Medulla oblongata (tissue), 1 donor: ENCODE measurements at regions not wholly inside any gene's neighbourhood (a gene's known extent, or its start where the extent isn't known, plus 50 kb on each side); places are given as distances from the start of the nearest gene placed in this dataset.
"Not testable (repeated sequence)": the region's sequence is repeated elsewhere in the genome, so short reads cannot be mapped to it uniquely, and the experiment has no call there.

Experiments used
- DNase-seq: peaks from one replicate; pipeline ENCODE4 v3.0.0-alpha.2; 2015; ENCODE audit errors: extremely low spot score

DNA sequence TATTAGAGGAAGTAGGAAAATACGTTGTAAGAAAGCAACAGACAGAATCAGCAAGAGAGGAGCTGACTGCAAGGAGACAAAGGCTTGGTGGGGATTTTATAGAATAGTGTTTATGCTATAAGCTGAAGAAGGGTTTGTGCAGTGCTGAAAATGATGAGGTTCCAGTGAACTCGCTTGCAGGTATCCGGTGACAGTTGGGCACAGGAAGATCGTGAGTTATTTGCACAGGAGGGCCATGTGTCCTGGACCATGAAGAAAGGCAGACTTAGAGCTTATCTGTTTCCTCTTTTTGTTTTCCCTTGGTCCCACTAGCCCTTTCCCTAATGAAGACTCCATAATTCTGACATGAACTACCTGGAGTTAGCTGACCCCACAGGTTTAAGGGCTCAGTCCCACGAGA lies 61.4 kb downstream of the NXNL2 start:
- DNase-seq = no peak

DNA sequence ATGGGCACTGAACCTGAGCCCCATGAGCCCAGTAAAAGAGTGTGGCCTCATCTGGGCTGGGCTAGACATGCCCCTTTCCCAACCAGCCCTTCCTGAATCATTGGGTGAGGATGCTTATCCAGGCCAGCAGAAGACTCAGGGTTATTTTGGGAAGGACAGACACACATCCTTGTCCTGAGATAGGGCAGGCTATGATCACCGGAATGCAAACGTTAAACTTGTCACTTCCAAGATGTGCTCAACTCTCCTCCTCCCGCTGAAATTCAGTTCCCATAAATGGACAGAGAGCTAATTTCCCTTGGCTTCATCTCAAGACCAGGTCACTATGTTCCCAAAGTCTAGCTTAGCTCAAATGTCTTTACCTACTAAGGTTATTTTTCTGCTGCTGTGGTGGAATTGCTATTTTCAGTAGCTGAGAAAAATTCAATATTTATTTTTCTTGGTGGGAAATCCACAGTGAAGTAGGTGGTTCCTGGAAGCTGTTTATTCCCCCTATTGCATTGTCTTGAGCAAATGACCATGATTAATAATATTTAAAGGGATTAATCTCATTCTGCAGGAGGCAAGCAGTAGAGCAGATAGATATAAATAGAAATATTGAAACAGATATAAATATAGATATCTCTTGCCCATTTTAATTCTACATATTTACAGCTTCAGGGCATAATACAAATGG lies 70.0 kb downstream of the NXNL2 start:
- no peak for DNase-seq

DNA sequence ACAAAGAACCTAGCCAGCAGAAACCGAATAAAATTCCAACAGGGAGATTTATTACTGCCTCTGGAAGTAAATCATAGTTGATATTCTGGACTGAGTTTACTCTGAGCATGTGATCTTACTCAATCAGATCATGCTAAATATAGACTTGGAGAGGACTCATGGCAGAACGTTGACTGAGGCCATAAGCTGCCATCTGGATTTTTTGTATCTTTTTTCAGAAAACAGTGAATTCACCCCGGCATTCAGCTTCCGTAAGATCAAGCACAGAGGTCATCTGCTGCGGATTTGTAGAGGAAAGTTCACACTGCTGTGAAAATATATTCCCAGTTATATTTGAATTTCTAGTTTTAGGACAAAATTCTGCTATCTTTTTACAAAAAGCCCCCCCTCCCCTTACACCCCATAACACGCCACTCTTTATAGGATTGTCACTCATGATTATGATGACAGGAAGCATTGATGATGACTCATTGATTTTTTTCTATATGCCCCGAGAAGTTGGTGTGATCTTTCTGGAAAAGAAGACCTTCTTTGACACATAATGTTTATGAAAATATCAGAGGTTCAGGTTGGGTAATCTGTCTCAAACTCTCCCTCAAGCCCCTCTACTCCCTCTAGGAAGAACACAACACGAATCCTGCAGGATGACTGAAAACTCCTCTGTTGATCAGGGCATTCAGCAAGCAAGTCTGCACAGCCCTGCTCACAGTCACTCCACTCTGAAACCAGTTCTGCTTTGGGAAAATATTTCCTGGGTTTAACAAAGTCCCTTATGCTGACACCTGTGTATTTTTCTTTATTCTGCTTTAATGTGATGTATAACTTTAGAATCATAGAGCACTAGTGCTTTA lies 70.8 kb downstream of the NXNL2 start:
- DNase-seq = no peak

DNA sequence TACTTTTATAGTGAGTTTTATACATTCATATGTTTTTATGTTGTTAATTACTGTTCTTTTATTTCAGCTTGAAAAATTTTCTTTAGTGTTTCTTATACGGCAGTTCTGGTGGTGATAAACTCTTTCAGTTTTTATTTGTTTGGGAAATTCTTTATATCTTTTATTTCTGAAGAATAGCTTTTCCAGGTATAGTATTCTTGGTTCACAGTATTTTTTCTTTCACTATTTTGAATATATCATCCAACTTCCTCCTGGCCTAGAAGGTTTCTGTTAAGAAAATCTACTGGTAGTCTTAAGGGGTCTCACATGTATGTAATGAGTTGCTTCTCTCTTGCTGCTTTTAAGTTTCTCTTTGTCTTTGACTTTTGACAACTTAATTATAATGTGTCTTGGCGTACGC lies 79.4 kb downstream of the NXNL2 start:
- no peak for DNase-seq

DNA sequence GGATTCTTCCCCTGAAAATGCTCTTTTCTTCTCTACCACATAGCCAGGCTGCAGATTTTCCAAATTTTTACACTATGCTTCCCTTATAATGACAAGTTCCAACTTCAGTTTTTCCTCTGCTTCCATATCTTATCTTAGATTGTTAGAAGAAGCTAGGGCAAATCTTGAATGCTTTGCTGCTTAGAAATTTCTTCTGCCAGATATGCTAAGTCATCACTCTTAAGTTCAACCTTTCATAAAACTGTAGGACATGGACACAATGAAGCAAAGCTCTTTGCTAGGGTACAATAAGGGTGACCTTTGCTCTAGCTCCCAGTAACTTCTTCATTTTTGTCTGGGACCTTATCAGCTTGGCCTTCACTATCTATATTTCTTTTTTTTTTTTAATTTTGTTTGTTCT lies 88.7 kb downstream of the NXNL2 start:
- DNase-seq = no peak

DNA sequence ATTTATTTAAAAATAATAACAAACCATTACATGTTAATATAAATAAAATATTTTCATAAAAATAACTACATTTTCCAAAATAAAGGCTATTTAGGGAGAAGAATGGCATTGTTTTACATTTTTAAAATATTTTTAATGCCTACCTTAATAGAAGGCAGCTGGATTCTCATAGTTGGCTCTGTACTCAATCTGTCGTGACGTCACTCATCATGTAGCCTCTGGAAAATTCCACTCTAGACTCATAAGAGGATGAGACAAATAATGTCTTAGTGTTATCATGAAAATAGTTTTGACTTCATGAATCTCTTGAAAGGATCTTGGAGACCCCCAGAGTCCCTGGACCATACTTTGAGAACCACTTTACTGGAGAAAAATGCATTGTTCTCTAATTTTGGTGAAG lies 93.1 kb downstream of the NXNL2 start:
- DNase-seq = no peak

DNA sequence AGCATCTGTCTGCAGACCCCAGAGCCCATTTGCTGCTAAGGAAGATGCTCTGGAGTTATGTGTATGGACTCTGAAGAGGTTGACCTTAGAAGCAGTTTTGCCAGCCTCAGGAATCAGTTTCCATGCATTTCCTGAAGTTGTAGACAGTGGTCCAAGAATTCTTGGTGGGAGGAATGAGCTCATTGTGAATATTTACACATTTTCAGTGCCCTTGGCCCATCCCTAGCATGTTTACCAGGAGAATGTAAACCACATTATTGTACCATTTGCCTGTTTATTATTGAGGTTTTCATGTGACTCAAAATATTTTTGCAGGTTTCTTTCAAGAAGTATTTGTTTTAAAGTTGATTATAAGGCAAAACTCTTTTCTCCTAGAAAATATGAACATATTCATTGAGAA lies 93.8 kb downstream of the NXNL2 start:
- no peak for DNase-seq

DNA sequence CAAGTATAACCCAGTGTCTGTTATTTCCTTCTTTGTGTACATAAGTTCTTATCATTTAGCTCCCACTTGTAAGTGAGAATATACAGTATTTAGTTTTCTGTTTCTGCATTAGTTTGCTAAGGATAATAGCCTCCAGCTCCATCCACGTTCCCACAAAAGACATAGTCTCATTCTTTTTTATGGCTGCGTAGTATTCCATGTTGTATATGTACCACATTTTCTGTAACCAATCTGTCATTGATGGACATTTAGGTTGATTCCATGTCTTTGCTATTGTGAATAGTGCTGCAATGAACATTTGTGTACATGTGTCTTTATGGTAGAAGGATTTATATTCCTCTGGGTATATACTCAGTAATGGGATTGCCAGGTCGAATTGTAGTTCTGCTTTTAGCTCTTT lies 95.6 kb downstream of the NXNL2 start:
- DNase-seq = not testable (repeated sequence)

DNA sequence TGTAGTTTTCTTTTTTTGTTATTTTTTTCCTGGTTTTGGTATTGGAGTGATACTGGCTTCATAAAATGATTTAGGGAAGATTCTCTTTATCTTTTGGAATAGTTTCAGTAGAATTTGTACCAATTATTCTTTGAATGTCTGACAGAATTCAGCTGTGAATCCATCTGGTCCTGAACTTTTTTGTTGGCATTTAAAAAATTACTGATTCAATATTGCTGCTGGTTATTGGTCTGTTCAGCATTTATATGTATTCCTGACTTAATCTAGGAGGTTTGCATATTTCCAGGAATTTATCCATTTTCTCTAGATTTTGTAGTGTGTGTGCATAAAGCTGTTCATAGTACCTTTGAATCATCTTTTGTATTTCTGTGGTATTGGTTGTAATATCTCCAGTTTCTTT lies 100.2 kb downstream of the NXNL2 start:
- no peak for DNase-seq

DNA sequence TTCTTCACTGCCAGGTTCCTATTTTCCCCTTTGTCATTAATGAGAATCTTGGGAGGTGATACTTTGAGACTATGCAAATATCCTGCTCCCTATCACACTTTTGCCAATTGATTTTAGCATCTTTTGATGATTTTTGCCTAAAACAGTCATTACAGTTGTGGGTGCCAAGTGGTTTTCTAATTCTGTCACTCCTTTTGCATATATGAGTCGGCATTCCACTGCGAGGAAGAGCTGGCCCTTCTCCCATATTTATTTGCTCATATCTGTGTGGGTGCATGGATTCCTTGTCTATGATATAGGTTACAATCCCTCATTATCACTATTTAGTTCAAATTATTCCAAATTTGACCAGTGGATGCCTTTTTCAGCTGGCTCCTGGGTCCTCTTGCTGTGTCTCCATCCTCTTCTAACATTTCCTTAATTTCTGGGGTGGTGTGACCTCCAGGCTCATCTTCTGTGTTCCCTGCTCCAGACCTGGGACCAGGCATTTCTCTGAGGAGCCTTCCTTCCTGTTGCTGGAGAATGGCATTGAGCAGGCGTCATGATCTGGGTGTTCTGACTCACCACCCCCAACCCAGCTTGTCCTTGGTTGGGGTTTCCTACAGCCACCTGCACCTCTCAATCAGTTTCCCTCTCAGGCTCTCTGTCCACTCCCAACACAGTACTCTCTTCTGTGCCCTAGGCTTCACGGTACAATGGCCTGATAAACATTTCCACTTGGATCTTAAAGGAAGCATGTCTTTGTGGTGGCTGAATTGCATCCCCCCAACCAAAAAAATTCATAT lies 106.7 kb downstream of the NXNL2 start:
- no peak for DNase-seq

DNA sequence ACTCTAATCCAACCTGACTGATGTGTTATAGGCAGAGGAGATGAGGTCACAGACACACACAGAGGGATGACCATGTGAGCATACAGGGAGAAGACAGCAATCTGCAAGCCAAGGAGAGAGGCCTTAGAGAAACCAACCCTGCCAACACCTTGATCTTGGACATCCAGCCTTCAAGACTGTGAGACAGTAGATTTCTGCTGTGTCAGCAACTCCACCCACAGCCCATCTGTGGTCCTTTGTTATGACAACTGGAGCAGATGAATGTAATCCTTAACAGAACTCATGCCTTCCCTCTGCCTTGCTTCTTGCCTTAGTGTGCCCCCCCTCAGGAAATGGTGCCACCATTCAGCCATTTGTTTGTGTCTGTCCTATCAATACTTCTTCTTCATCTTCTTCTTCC lies 107.4 kb downstream of the NXNL2 start:
- DNase-seq = no peak

DNA sequence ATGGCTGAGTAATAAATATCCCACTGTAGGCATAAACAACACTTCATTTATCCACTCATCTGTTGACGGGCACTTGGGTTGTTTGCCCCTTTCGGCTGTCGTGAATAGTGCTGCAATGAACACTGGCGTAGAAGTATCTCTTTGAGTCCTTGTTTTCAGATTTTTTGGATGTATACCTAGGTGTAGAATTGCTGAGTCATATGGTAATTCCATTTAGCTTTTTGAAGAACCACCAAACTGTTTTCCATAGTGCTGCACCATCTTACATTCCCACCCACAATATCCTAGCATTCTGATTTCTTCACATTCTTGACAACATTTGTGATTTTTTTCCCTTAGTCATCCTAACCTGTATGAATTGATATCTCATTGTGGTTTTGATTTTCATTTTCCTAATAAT lies 109.0 kb downstream of the NXNL2 start:
- no peak for DNase-seq

DNA sequence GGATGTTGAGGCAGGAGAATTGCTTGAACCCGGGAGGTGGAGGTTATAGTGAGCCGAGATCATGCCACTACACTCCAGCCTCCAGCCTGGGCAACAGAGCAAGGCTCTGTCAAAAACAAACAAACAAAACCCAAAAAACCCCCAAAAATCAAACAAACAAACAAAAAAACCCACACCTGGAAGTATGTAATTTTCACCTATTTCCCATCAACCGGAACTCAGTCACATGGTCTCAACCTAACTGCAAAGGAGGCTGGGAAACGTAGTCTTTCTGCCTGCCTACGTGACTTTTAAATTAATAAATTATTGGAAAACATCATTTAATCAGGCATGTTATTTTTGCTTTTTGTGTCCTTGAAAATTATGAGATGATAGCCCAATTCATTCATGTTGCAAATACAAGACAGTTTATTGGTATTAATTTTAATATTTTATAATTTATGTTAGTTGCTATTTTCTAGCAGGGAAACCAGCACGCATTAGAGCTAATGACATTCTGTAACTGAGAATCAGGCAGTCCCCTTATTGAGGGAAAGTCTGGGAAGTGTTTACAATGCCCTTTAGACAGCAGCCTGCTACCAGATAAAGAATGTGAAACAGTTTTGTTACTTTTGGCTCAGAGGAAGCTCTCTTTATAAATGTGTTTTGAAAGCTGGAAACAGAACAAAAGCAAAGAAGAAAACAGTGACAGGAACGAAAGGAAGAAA lies 110.3 kb downstream of the NXNL2 start:
- DNase-seq = no peak

DNA sequence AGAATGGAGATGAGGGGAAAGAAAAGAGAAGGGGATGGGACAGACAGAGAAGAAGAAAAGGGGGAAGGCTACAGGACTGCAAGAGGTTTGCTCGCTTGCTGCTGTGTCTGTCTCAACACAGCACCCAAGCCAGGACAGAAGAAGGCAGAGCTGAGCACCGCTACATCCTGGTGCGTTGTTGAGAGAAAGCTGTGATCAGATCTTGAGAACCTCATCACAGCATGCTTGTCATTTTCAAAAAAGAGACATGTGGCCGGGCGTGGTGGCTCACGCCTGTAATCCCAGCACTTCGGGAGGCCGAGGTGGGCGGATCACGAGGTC lies 110.9 kb downstream of the NXNL2 start:
- no peak for DNase-seq

DNA sequence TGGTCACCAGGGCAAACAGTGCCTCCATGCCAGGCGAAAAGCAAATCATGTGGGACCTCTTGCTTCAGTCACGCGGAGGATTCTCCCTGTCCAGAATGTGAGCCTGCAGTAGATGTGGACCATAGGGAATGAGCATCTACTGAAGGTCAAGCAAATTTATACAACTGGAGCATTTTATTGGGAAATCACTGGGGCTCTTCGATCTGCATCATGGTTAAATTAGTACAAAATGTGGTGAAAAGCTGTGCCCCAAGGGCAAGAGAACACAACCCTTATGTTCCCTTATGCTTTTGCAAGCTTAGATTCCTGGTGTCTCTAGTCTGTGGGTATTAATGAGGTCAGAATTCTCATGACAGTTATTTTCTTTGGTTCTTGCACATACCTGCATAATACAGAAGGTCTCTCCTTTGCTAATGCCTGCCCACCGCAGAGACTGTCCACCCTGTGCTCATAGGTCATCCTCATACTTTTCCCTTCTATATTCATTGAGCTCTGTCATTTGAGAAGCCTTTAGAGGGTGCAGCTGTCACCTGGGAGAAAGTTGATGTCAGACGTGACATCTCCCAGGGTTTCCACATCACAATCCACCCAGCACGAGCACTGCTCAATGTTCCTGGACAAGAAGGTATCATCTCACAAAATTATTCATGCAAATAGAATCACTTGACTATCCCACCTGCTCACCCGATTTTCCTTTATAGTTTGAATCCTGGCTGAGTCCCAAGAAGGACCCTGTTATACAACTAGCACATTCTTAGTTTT lies 111.7 kb downstream of the NXNL2 start:
- no peak for DNase-seq

DNA sequence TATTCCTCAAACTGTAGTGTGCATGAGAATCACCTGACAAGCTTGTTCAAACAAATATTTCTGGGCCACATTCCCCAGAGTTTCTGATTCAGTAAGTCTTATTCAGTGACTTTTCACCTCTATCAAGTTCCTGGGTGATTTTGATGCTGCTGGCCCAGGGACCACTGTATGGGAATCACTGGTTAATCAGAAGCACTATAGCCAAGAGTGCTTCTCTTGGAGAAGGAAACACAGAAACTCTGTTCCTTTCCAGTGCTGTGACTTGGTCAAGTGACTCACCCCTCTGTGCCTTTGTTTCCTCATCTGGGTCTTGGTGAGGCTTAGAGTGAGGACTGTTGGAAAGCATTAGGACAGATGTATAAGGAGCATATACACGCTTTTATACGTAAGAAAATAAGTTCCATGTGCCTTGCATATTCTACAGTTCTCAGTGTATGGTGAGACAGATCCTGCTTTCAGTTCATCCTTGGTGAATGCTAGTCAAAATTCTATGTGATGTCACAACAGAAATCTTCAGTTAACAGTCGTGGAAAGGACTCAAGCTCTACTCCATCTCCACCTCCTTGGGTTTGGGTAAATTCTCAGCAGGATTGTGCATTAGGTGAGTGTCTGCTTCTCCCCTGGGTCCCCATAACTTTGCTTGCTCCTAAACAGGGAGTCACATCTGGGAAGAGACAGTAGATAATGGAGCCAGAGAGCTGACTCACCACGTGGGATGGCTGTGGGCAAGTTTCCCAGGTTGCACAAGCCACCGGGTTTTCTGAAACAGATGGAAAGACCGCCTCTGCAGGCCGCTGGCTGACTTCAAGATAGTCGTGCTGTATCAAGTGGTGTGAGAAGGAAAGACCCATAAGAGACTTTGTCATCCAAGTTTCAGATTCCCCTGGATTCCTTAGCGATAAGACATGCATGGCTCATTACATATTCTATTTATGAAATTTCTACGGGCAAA lies 117.0 kb downstream of the NXNL2 start:
- peak; percentile 62 for DNase-seq

DNA sequence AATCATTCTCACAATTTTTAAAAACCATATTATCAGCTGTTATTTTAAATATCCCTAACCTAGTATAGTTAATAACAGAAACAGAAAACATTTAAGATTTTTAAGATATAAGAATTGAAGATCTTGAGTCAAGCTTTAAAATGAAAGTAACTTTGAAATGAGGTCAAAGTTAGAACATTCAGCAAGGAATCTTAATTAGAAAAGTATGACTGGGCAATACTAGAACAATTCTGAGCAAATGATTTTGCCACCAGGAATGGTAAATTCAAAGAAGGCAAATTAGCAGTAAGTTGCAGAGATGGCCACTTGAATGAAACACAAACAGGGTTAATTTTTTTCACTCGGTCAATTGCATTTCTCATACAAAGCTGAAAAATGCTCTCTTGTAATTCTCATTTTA lies 117.9 kb downstream of the NXNL2 start:
- DNase-seq = no peak

DNA sequence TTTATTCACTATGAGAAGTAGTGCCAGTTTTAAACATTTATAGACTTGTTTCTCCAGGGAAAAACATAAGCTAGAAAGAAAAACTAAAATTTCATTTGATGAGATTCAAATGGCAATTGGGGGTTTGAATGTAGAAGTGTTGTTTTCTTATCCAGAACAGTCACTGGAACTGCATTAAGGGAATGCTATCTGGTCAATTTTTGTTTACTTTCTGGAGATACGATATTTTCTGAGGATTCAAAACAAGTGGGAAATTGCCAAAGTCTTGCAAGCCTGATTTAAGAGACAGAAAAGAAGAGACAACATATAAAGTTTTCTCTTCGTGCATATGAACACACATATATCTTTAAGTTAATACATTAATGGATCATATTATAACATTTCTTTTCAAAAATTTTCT lies 118.4 kb downstream of the NXNL2 start:
- DNase-seq = no peak

DNA sequence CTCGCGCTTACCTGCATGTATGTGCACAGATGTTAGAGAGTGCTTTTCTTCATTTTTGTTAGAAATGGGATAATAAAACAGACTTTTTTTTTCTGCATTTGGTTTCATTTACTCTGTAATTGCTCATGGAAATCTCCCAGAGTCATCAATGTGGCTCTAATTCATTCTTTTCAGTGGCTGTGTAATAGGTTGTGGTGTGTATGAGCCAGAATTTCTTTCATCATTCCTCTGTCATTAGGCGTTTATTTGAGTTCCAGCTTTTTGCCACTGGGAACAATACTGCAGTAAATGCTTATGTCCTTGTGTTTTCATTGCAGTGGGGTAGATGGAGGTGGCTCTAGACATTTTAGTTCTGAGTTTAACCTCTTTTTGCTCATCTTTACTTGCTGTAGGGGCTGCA lies 118.9 kb downstream of the NXNL2 start:
- no peak for DNase-seq

DNA sequence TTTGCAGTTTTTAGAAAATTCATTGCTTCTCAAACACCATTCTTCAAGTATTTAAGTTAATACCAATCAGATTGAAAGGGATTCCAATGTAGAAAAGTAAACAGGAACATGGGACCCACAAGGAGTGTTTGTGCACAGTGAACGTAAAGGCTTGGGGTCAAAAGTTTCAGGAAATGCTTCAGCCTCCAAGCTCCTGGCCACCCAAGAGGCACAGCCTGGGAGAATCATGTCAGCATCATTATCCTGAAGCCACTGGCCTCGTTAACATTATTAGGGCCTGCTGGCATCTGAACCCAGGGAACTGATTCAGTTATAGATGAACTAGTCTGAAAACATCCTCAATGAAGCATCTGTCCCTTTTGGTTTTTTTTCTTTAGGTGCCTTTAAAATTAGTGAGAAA lies 122.9 kb downstream of the NXNL2 start:
- no peak for DNase-seq
